NCI-H1417 (cell line): ENCODE measurements at regions not wholly inside any gene's neighbourhood (a gene's known extent, or its start where the extent isn't known, plus 50 kb on each side); places are given as distances from the start of the nearest gene placed in this dataset.
A peak's percentile ranks its signal among the peaks of the same experiment; 100 is the strongest.

ENCODE experiments used
- DNase-seq, 3 experiments: peaks; one replicate each; lab custom pipeline; 2025; lab: John Stamatoyannopoulos, UW

GRCh38 chr2:15765686-15766302 lies 174.1 kb downstream of the DDX1 start:
- DNase-seq: no peak

GRCh38 chr2:15766303-15766861 lies 174.0 kb upstream of the MYCN start:
- no peak for DNase-seq

- DNase-seq: no peak
Measured at GRCh38 chr2:15766911-15767597, 173.3 kb upstream of the MYCN start.

DNA sequence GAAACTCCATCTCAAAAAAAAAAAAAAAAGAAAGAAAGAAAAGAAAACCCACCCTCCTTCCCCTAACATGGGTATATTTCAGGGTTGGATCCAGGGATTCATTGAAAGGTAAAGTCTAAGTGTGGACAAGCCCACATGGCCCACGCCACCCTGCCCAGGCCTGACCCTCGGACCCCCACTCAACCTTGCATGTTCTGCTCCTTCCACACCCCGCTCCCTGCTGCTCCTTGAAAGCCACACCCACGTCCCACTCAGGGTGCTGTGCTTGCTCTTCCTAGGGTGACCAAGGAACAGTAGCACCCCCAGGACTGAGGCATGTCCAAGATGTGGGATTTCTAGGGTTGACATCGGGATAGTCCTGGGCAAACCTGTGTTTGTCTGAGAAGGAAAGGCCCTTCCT lies 172.7 kb upstream of the MYCN start:
- DNase-seq: no peak

GRCh38 chr2:15768142-15768541 lies 172.2 kb upstream of the MYCN start:
- no peak for DNase-seq

- DNase-seq: peak in 1 of 3 experiments; percentile 55
Measured at GRCh38 chr2:15768615-15769014, 171.7 kb upstream of the MYCN start.

DNA sequence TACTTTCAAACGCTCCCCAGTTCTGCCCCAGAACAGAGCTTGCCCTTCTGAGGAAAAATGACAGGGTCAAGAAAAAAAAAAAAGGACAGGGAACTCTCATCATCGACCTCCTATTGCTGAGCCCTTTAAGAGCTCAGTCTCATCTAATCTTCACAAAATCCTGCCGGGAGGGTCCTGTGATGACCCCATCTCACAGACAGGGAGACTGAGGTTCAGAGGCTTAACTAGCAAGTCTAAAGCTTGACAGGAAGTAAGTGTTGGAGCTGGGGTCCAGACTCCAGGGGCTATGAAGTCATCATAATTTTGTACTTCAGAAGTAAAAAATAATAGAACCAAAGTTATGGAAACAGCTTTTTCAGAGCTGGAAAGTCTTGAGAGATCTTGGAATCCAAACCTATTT lies 171.1 kb upstream of the MYCN start:
- DNase-seq: no peak

GRCh38 chr2:15769676-15770547 lies 170.4 kb upstream of the MYCN start:
- no peak for DNase-seq

- no peak for DNase-seq
Measured at GRCh38 chr2:15770606-15771005, 169.7 kb upstream of the MYCN start.

- DNase-seq: no peak
Measured at GRCh38 chr2:15771124-15771523, 169.2 kb upstream of the MYCN start.

DNA sequence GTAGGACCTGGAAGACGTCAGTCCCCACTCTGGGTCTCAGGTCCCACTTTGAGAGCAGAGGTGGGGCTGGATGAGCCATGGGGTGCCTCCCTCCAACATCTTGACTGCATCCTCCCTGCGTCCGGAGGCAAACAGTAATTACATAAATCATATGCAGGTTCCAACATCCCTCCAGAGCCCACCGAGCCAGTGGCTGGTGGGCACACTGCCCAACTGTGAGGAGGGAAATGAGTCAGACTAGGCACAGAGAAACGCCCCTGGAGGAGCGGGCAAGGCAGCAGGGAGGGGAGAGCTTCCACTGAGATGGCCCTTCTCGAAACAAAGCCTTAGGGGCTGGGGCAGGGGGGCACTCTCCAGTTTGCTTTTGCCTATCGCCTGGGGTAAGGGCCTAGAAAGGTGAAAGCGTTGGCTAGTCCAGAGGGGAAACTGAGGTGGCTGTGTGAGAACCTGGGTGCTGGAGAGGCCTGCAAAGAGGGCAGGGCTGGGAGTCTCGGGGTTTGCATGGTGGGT lies 168.2 kb upstream of the MYCN start:
- DNase-seq: no peak

DNA sequence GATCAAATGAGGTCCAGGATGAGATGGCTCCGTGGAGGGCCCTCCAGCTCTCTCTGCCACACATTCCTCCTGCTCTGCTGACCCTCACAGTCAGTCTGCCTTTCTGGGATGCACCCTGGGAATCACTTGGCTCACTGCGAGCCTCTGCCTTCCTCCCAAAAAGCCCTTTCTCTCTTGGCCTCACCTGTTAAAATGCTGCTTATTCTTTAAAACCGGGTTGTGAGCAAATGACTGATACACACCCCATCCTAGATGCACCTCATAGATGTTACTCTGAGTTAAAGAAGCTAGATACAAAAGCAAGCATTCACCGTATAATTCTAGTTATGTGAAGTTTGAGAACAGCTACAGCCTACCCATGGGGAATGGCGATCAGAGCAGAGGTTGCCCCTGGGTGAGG lies 167.7 kb upstream of the MYCN start:
- no peak for DNase-seq

DNA sequence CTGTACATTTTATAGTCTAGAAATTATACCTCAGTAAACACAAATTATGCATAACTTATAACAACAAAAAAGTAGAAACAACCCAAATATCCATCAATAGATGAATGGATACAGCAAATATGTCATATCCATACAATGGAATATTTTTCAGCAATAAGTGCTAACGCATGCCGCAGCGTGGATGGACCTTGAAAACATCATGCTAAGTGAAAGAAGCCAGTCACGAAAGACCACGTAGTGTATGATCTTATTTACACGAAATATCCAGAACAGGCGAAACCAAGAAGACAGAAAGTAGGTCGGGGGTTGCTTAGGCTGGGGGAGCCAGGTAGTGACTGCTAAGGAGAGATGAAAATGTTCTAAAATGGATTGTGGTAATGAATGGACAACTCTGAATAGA lies 167.1 kb upstream of the MYCN start:
- no peak for DNase-seq

GRCh38 chr2:15773846-15774245 lies 166.5 kb upstream of the MYCN start:
- DNase-seq: no peak

DNA sequence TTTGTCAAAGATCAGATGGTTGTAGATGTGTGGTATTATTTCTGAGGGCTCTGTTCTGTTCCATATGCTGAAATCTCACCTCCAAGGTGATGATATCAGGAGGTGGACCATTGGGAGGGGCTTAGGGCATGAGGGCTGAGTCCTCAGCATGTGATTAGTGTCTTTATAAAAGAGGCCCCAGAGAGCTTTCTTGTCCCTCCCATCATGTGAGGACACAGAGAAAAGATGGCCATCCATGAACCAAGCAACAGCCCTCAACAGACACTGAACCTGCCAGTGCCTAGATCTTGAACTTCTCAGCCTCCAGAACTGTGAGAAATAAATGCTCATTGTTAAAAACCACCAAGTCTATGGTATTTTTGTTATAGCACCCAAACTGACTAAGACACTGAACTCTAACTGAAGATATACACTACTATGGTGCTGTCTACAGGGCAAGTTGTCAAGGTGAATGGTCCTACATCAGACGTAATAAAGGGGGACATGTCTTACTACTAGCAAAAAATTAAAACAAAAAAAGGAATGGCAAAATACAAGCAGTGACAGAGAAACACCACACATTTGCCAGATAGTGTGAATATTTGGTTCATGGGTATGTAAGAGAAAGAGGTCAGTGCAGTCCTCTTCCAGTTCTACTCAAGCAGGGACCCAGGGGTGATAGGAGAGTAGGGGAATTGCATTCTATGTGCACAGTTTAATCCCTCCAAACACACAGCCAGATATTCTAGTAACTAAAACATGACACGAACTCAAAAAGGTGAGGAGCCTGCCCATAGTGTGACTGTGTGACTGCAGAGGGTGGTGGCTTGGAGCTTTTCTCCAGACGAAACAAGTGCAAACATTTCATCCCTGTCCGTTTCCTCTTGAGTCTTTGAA lies 164.4 kb upstream of the MYCN start:
- no peak for DNase-seq

DNA sequence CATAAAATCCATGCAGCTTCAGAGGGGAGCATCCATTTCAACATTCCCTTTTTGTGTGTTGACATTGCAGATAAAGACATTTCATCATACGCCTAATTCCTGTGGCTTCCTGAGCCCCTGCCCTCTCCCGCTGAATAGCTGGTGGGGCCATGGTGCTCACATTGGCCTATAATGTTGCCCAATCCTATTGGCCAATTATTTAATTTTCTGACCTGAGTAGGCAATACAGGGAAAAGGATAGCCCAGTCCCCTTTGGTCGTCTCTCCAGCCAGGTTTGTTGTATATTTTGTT lies 163.8 kb upstream of the MYCN start:
- DNase-seq: no peak

DNA sequence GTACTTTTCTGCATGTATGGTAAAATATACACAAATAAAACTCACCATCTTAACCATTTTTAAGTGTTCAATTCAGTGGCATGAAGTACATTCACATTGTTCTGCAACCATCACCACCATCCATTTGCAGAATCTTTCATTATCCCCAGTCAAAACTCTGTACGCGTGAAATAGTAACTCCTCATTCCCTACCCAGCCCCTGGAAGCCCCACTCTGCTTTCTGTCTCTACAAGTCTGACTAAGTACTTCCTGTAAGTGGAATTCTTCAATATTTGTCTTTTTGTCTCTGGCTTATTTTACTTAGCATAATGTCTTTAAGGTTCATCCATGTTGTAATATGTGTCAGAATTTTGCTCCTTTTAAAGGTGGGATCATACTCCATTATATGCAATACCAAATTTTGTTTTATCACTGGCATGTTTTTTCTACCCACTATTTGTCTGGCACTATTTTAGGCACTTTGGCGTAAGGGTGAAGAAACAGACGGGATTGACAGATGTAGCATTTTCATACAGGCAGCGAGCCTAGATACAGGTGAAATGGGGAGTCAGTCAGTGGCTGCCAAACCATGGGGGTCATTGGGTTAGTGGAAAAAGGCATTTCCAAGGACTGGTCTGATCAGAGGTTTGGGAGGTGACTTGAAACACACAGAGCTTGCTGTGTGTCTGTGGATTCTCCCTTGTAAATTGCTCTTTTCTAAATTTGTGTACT lies 163.2 kb upstream of the MYCN start:
- DNase-seq: no peak

DNA sequence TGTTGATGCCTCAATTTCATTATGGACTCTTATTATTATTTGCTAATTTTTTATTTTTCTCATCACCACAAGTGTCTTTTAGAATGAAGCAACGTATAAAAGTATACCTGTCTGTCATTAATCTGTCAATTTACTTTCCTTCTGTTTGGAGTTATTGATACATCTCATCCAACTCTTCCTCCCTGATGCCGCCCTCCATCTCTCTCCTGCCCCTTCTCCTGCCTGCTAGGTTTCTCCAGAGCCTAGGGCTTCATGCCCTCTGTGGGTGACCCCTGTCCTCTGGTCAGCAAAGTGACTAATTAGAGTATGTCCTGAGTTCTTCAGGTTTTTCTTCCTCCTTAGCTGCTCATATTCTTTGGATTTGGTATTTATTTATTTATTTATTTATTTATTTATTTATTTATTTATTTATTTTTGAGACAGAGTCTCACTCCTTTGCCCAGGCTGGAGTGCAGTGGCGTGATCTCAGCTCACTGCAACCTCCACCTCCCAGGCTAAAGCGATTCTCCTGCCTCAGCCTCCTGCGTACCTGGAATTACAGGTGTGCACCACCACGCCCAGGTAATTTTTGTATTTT lies 162.5 kb upstream of the MYCN start:
- no peak for DNase-seq

DNA sequence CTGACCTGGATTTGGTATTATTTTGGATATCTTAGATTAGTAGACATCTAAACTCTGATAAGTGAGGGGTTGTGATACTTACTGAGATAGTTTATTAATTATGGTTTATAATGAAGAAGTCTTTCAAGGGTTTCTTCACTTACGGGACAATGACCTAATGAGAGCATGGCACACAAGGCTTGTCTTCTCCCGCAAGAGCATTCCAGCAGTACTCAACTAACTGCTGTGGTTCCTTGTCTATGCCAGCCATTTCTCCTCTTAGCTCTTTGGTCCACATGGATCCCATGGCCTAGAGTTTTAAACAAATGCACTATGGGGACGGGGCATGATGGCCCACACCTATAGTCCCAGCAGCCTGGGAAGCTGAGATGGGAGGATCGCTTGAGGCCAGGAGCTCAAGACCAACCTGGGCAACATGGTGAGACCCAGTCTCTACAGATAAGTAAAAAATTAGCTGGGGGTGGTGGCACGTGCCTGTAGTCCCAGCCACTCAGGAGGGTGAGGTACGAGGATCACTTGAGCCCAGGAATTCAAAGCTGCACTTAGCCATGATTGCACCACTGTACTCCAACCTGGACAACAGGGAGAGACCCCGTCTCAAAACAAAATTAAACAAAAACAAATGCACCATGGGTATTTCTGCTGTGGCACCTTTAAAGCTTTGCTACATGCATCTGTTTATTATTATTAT lies 161.7 kb upstream of the MYCN start:
- no peak for DNase-seq

- no peak for DNase-seq
Measured at GRCh38 chr2:15779381-15780041, 160.8 kb upstream of the MYCN start.
